ENCODE measurements at regions not wholly inside any gene's neighbourhood (a gene's known extent, or its start where the extent isn't known, plus 50 kb on each side); places are given as distances from the start of the nearest gene placed in this dataset.

DNA sequence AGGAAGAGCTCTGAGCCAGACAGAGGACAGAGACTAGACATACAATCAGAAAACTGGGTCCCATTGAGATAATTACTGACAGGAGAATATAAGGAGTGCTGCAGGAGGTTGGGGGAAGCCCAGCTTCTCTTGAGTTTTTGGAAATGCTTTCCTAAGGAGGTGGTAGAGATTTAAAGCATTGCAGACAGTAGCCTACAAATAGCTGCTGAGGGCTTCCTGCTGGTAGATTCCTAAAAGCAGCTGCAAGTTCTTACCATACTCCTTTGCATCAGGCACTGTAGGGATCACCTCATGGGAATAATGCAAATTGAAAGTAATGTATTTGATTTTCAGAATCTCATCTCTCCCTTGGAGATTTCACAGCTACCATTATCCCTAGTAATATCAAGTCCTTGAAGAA, 902.6 kb upstream of the GCFC2 start:
- no peak for TF ChIP-seq BHLHE40 (IDR thresholded peaks at IDR 0.05; ENCODE audit: borderline replicate concordance)
- no peak for TF ChIP-seq ELF4 (IDR thresholded peaks at IDR 0.05)
- no peak for TF ChIP-seq SP1 (IDR thresholded peaks at IDR 0.05)
- no peak for TF ChIP-seq L3MBTL2 (conservative IDR thresholded peaks at IDR 0.05)
- no peak for TF ChIP-seq NFRKB (IDR thresholded peaks at IDR 0.05)
- no peak for TF ChIP-seq SUZ12 (IDR thresholded peaks at IDR 0.05)
- no peak for TF ChIP-seq CTBP1 (IDR thresholded peaks at IDR 0.05; ENCODE audit: borderline replicate concordance)
- no peak for TF ChIP-seq ARNT (IDR thresholded peaks at IDR 0.05)
- TF ChIP-seq, protein P1, sequence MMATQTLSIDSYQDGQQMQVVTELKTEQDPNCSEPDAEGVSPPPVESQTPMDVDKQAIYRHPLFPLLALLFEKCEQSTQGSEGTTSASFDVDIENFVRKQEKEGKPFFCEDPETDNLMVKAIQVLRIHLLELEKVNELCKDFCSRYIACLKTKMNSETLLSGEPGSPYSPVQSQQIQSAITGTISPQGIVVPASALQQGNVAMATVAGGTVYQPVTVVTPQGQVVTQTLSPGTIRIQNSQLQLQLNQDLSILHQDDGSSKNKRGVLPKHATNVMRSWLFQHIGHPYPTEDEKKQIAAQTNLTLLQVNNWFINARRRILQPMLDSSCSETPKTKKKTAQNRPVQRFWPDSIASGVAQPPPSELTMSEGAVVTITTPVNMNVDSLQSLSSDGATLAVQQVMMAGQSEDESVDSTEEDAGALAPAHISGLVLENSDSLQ (IDR thresholded peaks at IDR 0.05) = no peak
- no peak for TF ChIP-seq HDGF (IDR thresholded peaks at IDR 0.05; ENCODE audit: borderline replicate concordance)
- TF ChIP-seq FOXM1 (IDR thresholded peaks at IDR 0.05; ENCODE audit: borderline replicate concordance) = no peak
- TF ChIP-seq TARDBP (IDR thresholded peaks at IDR 0.05) = no peak
